B cell (primary cell): ENCODE measurements at regions not wholly inside any gene's neighbourhood (a gene's known extent, or its start where the extent isn't known, plus 50 kb on each side); places are given as distances from the start of the nearest gene placed in this dataset.

Source experiments
- ATAC-seq: fragments of 200-7000 bp; cut with Tn5 transposase; one replicate; pipeline ENCODE4 v1.10.0; 2021; ENCODE audit warnings: low read depth, mild to moderate bottlenecking, moderate number of reproducible peaks, moderate library complexity
- CTCF ChIA-PET: fragments of 350-600 bp; sonication (Branson Sonifier 250); formaldehyde crosslinking; loops from one replicate; lab custom pipeline; 2021; ENCODE audit warnings: antibody characterized with exemption, inconsistent platforms; lab: Charles Lee
- POLR2A ChIA-PET: fragments of 350-600 bp; sonication (Branson Sonifier 250); formaldehyde crosslinking; loops from one replicate; lab custom pipeline; 2021; ENCODE audit warnings: antibody characterized with exemption; lab: Charles Lee
- DNase-seq: peaks from one replicate; pipeline ENCODE4 v3.0.0; 2013
- H2AFZ ChIP-seq: 2 replicates; pipeline ENCODE4 v1.6.1; 2012; ENCODE audit warnings: mild to moderate bottlenecking, low read depth, low read length; ENCODE audit not compliant: insufficient read depth, poor library complexity, severe bottlenecking
- H3K27ac ChIP-seq, 2 donors: 1 replicate in 1 of 2; 2 replicates in 1 of 2; pipeline ENCODE4 v1.5.1; 2012 to 2013; ENCODE audit warnings: low read length in 2 of 2, mild to moderate bottlenecking in 2 of 2, moderate library complexity in 1 of 2
- H3K27me3 ChIP-seq, 4 experiments: fragments of 200-600 bp in 1 of 4; sonication (generic) in 1 of 4; replicated peaks in 1 of 4; 1 replicate in 2 of 4; 2 replicates in 2 of 4; pipeline versions ENCODE4 v1.6.1 to v1.7.0; 2013 to 2016; ENCODE audit warnings: low read length in 3 of 4, mild to moderate bottlenecking in 2 of 4, mixed read lengths in 1 of 4, moderate library complexity in 1 of 4; ENCODE audit not compliant: insufficient read depth in 4 of 4, control insufficient read depth in 3 of 4; ENCODE audit errors: control extremely low read depth in 1 of 4
- H3K36me3 ChIP-seq, 2 experiments: replicated peaks in 1 of 2; 1 replicate in 1 of 2; 2 replicates in 1 of 2; pipeline versions ENCODE4 v1.6.1 to v1.7.1; 2013; ENCODE audit warnings: low read length in 1 of 2; ENCODE audit not compliant: insufficient read depth in 2 of 2, control insufficient read depth in 1 of 2; ENCODE audit errors: control extremely low read depth in 1 of 2, extremely low read depth in 1 of 2
- H3K4me1 ChIP-seq, 2 donors: fragments of 200-600 bp in 1 of 2; sonication (generic) in 1 of 2; 1 replicate in 1 of 2; 2 replicates in 1 of 2; pipeline versions ENCODE4 v1.5.1 to v1.6.1; 2013 to 2017; ENCODE audit warnings: low read length in 2 of 2; ENCODE audit not compliant: control insufficient read depth in 2 of 2, insufficient read depth in 2 of 2
- H3K4me2 ChIP-seq: replicated peaks from 2 replicates; pipeline ENCODE3; 2012; ENCODE audit warnings: mild to moderate bottlenecking, low read depth, low read length; ENCODE audit not compliant: poor library complexity, severe bottlenecking
- H3K4me3 ChIP-seq, 5 experiments: fragments of 200-600 bp in 1 of 5; sonication (generic) in 1 of 5; 1 replicate in 3 of 5; 2 replicates in 2 of 5; pipeline versions ENCODE4 v1.5.1 to v1.7.0; 2011 to 2016; ENCODE audit warnings: low read length in 4 of 5, mild to moderate bottlenecking in 4 of 5, low read depth in 2 of 5, control low read depth in 1 of 5, moderate library complexity in 1 of 5; ENCODE audit not compliant: insufficient read depth in 1 of 5; ENCODE audit errors: control extremely low read depth in 1 of 5, extremely low read depth in 1 of 5
- H3K79me2 ChIP-seq: fragments of 200-600 bp; sonication (generic); one replicate; pipeline ENCODE4 v1.6.0; 2016; ENCODE audit warnings: low read length; ENCODE audit not compliant: control insufficient read depth, insufficient read depth
- H3K9ac ChIP-seq: fragments of 200-600 bp; sonication (generic); 2 replicates; pipeline ENCODE4 v1.6.1; 2017; ENCODE audit warnings: mild to moderate bottlenecking, low read length, moderate library complexity
- H3K9me3 ChIP-seq, 3 donors: one replicate each; pipeline versions ENCODE4 v1.6.1 to v1.7.1; 2013; ENCODE audit warnings: low read length in 2 of 3; ENCODE audit not compliant: control insufficient read depth in 2 of 3, insufficient read depth in 1 of 3; ENCODE audit errors: control extremely low read depth in 1 of 3
- H4K20me1 ChIP-seq: 2 replicates; pipeline ENCODE4 v1.6.0; 2012; ENCODE audit warnings: mild to moderate bottlenecking, low read length; ENCODE audit not compliant: insufficient read depth, control insufficient read depth, poor library complexity, severe bottlenecking
- H3K27ac Mint-ChIP-seq: one replicate; pipeline ENCODE4 v1.8.0; 2021; ENCODE audit warnings: mixed read lengths
- H3K27me3 Mint-ChIP-seq: one replicate; pipeline ENCODE4 v1.8.0; 2021; ENCODE audit warnings: mixed read lengths
- H3K4me1 Mint-ChIP-seq: one replicate; pipeline ENCODE4 v1.8.0; 2021; ENCODE audit warnings: mixed read lengths
- H3K4me3 Mint-ChIP-seq: one replicate; pipeline ENCODE4 v1.8.0; 2021; ENCODE audit warnings: mixed read lengths
- H3K9me3 Mint-ChIP-seq: one replicate; pipeline ENCODE4 v1.8.0; 2022; ENCODE audit warnings: mixed read lengths; ENCODE audit not compliant: insufficient read depth
- EZH2 ChIP-seq: IDR thresholded peaks from 2 replicates; pipeline ENCODE4 v1.6.1; 2012; ENCODE audit warnings: borderline replicate concordance, low read depth, mild to moderate bottlenecking, moderate library complexity, low read length; ENCODE audit not compliant: insufficient read depth, poor library complexity, severe bottlenecking
- WGBS: methylation state at CpG from one replicate; pipeline ENCODE4 v1.1.5; 2013; ENCODE audit warnings: missing lambda C conversion rate; ENCODE audit not compliant: insufficient coverage; 5-methylcytosine and 5-hydroxymethylcytosine counted together
- intact Hi-C: fragments of 100-400 bp; cut with micrococcal nuclease; formaldehyde crosslinking; loops from one replicate; pipeline ENCODE4 v1.10.0; 2022
- TF ChIP-seq, protein P1 (sequence below): fragments of 200-600 bp; IDR thresholded peaks from one replicate; pipeline ENCODE4 v1.8.0; 2022; ENCODE audit warnings: antibody characterized with exemption, mild to moderate bottlenecking

DNA sequence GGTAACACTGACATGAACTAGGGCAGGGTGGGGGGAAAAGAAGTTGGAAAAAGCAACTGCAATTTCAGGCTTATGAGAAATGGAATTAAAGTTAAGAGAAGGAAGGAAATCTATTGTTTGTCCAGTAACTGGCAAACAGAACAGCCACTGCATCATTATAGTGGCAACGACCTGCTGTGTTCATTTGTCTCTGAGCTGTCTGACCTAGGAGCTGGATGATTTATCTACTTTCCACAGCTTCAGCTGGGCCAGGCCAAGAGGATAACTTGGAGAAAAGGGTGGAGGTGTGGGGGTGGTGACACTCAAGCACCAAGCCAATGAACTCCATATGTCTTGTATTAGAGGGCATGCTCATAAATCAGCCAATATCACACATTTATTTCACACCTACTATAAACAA, 291.5 kb upstream of the KLHL29 start:
- DNase-seq = no peak
- CTCF ChIA-PET = no interaction called here
- Histone ChIP-seq H3K27me3 (no peaks in the 10 kb centered on the region), H3K36me3 (no peaks in the 10 kb centered on the region), H3K9ac (no peak overlapping the region), H3K27ac (no peak overlapping the region), H3K4me2 (no peak overlapping the region), H4K20me1 (no peaks in the 10 kb centered on the region), H3K9me3 (no peaks in the 10 kb centered on the region), H3K4me3 (no peak overlapping the region), H3K4me1 (no peaks in the 10 kb centered on the region), H3K79me2 (no peaks in the 10 kb centered on the region), H2AFZ (no peak overlapping the region)
- intact Hi-C loops = no loop called here
- WGBS = 0% methylated on average over 1 of the region's 1 CpG
- TF ChIP-seq EZH2 = no peak
- no peak for ATAC-seq
- Mint-ChIP-seq H3K4me3 (no peak overlapping the region), H3K9me3 (peaks cover 9% of the 10 kb centered on the region), H3K27me3 (no peaks in the 10 kb centered on the region), H3K27ac (no peak overlapping the region), H3K4me1 (no peaks in the 10 kb centered on the region)
- POLR2A ChIA-PET = no interaction called here

DNA sequence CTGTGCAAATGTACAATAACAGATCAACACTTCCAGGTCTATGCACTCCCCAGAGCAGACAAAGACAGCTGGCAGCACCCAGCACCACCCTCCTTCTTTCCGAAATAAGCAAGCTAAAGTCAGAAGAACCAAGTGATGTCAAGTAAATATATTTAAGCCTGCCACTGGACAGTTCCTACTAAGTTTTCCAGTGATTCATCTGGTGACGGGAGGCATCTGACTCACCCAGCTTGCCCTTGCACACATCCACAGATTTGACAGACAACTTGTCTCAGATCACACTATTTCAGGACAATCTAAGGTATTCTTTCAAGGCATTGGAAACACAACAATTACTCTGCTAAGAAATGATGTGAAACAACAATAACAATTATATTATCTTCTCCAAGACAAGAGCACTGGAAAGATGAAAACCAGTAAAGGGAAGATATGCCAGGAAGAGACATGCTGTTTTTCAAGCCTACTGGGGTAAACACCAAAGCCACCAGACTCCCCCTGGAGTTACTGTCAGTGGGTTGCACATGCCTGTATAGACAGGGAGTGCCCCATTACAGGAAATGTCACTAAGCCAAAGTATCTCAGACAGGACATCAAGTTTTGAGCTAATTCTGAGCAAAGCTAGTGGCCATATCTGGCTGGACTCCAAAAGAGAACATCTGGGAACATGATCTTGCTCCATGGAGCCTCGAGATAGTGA, 287.9 kb upstream of the KLHL29 start:
- Mint-ChIP-seq H3K4me1 (no peaks in the 10 kb centered on the region), H3K27ac (no peak overlapping the region), H3K9me3 (peaks cover 2% of the 10 kb centered on the region), H3K27me3 (no peaks in the 10 kb centered on the region), H3K4me3 (no peak overlapping the region)
- Histone ChIP-seq H3K4me2 (no peak overlapping the region), H3K27me3 (no peaks in the 10 kb centered on the region), H3K4me3 (no peak overlapping the region), H3K9ac (no peak overlapping the region), H3K27ac (no peak overlapping the region), H4K20me1 (no peaks in the 10 kb centered on the region), H3K79me2 (no peaks in the 10 kb centered on the region), H3K9me3 (peaks cover 0 to 3% (median 1%) of the 10 kb centered on the region in 3 donors), H2AFZ (no peak overlapping the region), H3K4me1 (no peaks in the 10 kb centered on the region), H3K36me3 (no peaks in the 10 kb centered on the region)
- ChIA-PET CTCF (interaction anchor here (0.6 kb wide), 1 partner anchor 15 kb away, joined by 3 read pairs; no protein-coding TSS in a partner anchor), POLR2A (no interaction called here)
- no peak for DNase-seq
- intact Hi-C loops = no loop called here
- 67% methylated on average over 3 of the region's 3 CpGs for whole genome bisulfite sequencing
- TF ChIP-seq, protein P1, sequence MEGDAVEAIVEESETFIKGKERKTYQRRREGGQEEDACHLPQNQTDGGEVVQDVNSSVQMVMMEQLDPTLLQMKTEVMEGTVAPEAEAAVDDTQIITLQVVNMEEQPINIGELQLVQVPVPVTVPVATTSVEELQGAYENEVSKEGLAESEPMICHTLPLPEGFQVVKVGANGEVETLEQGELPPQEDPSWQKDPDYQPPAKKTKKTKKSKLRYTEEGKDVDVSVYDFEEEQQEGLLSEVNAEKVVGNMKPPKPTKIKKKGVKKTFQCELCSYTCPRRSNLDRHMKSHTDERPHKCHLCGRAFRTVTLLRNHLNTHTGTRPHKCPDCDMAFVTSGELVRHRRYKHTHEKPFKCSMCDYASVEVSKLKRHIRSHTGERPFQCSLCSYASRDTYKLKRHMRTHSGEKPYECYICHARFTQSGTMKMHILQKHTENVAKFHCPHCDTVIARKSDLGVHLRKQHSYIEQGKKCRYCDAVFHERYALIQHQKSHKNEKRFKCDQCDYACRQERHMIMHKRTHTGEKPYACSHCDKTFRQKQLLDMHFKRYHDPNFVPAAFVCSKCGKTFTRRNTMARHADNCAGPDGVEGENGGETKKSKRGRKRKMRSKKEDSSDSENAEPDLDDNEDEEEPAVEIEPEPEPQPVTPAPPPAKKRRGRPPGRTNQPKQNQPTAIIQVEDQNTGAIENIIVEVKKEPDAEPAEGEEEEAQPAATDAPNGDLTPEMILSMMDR = no peak
- TF ChIP-seq EZH2 = no peak
- ATAC-seq = no peak
